ENCODE measurements at regions not wholly inside any gene's neighbourhood (a gene's known extent, or its start where the extent isn't known, plus 50 kb on each side); places are given as distances from the start of the nearest gene placed in this dataset.

GRCh38 chr3:94539937-94540336 is 477.1 kb downstream of the NSUN3 start:
- Mint-ChIP-seq H3K9me3 (ENCODE audit: unreplicated experiment) (no peaks in the 10 kb centered on the region), H3K4me3 (ENCODE audit: unreplicated experiment) (no peak overlapping the region), H3K27ac (ENCODE audit: unreplicated experiment) (no peak overlapping the region), H3K36me3 (ENCODE audit: low read depth, unreplicated experiment) (no peaks in the 10 kb centered on the region), H3K27me3 (ENCODE audit: low read depth, unreplicated experiment) (no peaks in the 10 kb centered on the region), H3K4me1 (ENCODE audit: low read depth, unreplicated experiment) (peaks cover 3% of the 10 kb centered on the region)
- H2AFZ ChIP-seq (ENCODE audit: low read depth, low read length): no peak overlapping the region
- no peak overlapping the region for H3K4me3 ChIP-seq (ENCODE audit: insufficient read depth, low read depth, low read length)
- no peak for TF ChIP-seq CTCF (IDR thresholded peaks at IDR 0.05; ENCODE audit: insufficient read depth, low read depth, low read length)
- TF ChIP-seq EZH2 (IDR thresholded peaks at IDR 0.05; ENCODE audit: insufficient read depth, low read length): no peak
- FAIRE-seq (no peak), DNase-seq (ENCODE audit: low read depth) (no peak)
- no peaks in the 10 kb centered on the region for H3K36me3 ChIP-seq (ENCODE audit: insufficient read depth, low read length)
- no peak overlapping the region for H3K27ac ChIP-seq (ENCODE audit: low read depth, low read length)
- H3K4me1 ChIP-seq (ENCODE audit: insufficient read depth, low read length): no peaks in the 10 kb centered on the region
- H3K9me3 ChIP-seq (ENCODE audit: insufficient read depth, low read depth, low read length): no peaks in the 10 kb centered on the region
- H3K9ac ChIP-seq (ENCODE audit: low read length): no peak overlapping the region
- no peaks in the 10 kb centered on the region for H3K79me2 ChIP-seq (ENCODE audit: insufficient read depth, low read length)
- no peak overlapping the region for H3K4me2 ChIP-seq (ENCODE audit: low read length)
- H3K27me3 ChIP-seq (ENCODE audit: insufficient read depth, low read length): no peaks in the 10 kb centered on the region
- H4K20me1 ChIP-seq (ENCODE audit: insufficient read depth, low read length): no peaks in the 10 kb centered on the region

- H3K4me3 ChIP-seq (ENCODE audit: insufficient read depth, low read depth, low read length): no peak overlapping the region
- no peak overlapping the region for H3K4me3 Mint-ChIP-seq (ENCODE audit: unreplicated experiment)
- no peaks in the 10 kb centered on the region for H3K79me2 ChIP-seq (ENCODE audit: insufficient read depth, low read length)
- H3K27ac ChIP-seq (ENCODE audit: low read depth, low read length): no peak overlapping the region
- no peaks in the 10 kb centered on the region for H3K9me3 Mint-ChIP-seq (ENCODE audit: unreplicated experiment)
- no peaks in the 10 kb centered on the region for H3K4me1 ChIP-seq (ENCODE audit: insufficient read depth, low read length)
- no peak overlapping the region for H3K4me2 ChIP-seq (ENCODE audit: low read length)
- no peaks in the 10 kb centered on the region for H3K36me3 ChIP-seq (ENCODE audit: insufficient read depth, low read length)
- DNase-seq (ENCODE audit: low read depth) (no peak), FAIRE-seq (no peak)
- H2AFZ ChIP-seq (ENCODE audit: low read depth, low read length): no peak overlapping the region
- no peaks in the 10 kb centered on the region for H3K36me3 Mint-ChIP-seq (ENCODE audit: low read depth, unreplicated experiment)
- H3K27ac Mint-ChIP-seq (ENCODE audit: unreplicated experiment): no peak overlapping the region
- H3K27me3 ChIP-seq (ENCODE audit: insufficient read depth, low read length): no peaks in the 10 kb centered on the region
- TF ChIP-seq CTCF (IDR thresholded peaks at IDR 0.05; ENCODE audit: insufficient read depth, low read depth, low read length) (no peak), EZH2 (IDR thresholded peaks at IDR 0.05; ENCODE audit: insufficient read depth, low read length) (no peak)
- no peaks in the 10 kb centered on the region for H4K20me1 ChIP-seq (ENCODE audit: insufficient read depth, low read length)
- no peaks in the 10 kb centered on the region for H3K9me3 ChIP-seq (ENCODE audit: insufficient read depth, low read depth, low read length)
- no peaks in the 10 kb centered on the region for H3K27me3 Mint-ChIP-seq (ENCODE audit: low read depth, unreplicated experiment)
- H3K9ac ChIP-seq (ENCODE audit: low read length): no peak overlapping the region
- peaks cover 3% of the 10 kb centered on the region for H3K4me1 Mint-ChIP-seq (ENCODE audit: low read depth, unreplicated experiment)
Observed at GRCh38 chr3:94543161-94543560, 480.3 kb downstream of the NSUN3 start.

- Histone ChIP-seq H3K4me1 (ENCODE audit: insufficient read depth, low read length) (no peaks in the 10 kb centered on the region), H3K79me2 (ENCODE audit: insufficient read depth, low read length) (no peaks in the 10 kb centered on the region), H4K20me1 (ENCODE audit: insufficient read depth, low read length) (no peaks in the 10 kb centered on the region), H3K36me3 (ENCODE audit: insufficient read depth, low read length) (no peaks in the 10 kb centered on the region), H3K4me3 (ENCODE audit: insufficient read depth, low read depth, low read length) (no peak overlapping the region), H3K4me2 (ENCODE audit: low read length) (no peak overlapping the region), H3K27me3 (ENCODE audit: insufficient read depth, low read length) (no peaks in the 10 kb centered on the region), H3K27ac (ENCODE audit: low read depth, low read length) (no peak overlapping the region), H3K9ac (ENCODE audit: low read length) (no peak overlapping the region), H2AFZ (ENCODE audit: low read depth, low read length) (no peak overlapping the region), H3K9me3 (ENCODE audit: insufficient read depth, low read depth, low read length) (no peaks in the 10 kb centered on the region)
- H3K27ac Mint-ChIP-seq (ENCODE audit: unreplicated experiment): no peak overlapping the region
- no peaks in the 10 kb centered on the region for H3K36me3 Mint-ChIP-seq (ENCODE audit: low read depth, unreplicated experiment)
- no peak overlapping the region for H3K4me3 Mint-ChIP-seq (ENCODE audit: unreplicated experiment)
- peaks cover 3% of the 10 kb centered on the region for H3K4me1 Mint-ChIP-seq (ENCODE audit: low read depth, unreplicated experiment)
- no peaks in the 10 kb centered on the region for H3K9me3 Mint-ChIP-seq (ENCODE audit: unreplicated experiment)
- DNase-seq (ENCODE audit: low read depth) (no peak), FAIRE-seq (no peak)
- no peaks in the 10 kb centered on the region for H3K27me3 Mint-ChIP-seq (ENCODE audit: low read depth, unreplicated experiment)
- TF ChIP-seq EZH2 (IDR thresholded peaks at IDR 0.05; ENCODE audit: insufficient read depth, low read length): no peak
- no peak for TF ChIP-seq CTCF (IDR thresholded peaks at IDR 0.05; ENCODE audit: insufficient read depth, low read depth, low read length)
Observed at GRCh38 chr3:94544131-94544789, 481.4 kb downstream of the NSUN3 start.

Measured in astrocyte (in vitro differentiated cells and primary cell).